ENCODE measurements at regions not wholly inside any gene's neighbourhood (a gene's known extent, or its start where the extent isn't known, plus 50 kb on each side); places are given as distances from the start of the nearest gene placed in this dataset.

DNA sequence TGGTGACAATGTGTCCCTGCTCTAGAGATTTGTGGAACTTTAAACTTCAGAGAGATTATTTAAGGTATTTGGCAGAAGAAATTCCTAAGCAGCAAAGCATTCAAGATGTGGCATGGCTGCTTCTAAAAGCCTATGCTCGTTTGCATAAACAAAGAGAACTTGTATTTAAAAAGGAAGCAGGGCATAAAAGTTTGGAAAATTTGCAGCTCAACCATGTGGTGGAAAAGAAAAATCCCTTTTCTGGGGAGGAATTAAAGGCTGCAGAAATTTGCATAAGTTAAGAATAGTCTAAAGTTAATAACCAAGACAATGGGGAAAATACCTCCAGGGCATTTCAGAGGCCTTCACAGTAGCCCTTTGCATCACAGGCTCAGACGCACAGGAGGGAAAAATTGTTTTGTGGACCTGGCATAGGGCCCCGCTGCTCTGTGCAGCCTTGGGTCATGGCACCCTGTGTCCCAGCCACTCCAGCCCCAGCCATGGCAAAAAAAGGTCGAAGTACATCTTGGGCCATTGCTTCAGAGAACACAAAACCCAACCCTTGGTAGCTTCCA, 1109.1 kb downstream of the OTOL1 start:
- Histone ChIP-seq H3K27me3 (ENCODE audit: low read depth) (no peaks in the 10 kb centered on the region), H3K27ac (no peak overlapping the region), H3K4me1 (no peaks in the 10 kb centered on the region), H3K36me3 (no peaks in the 10 kb centered on the region), H3K4me3 (no peak overlapping the region), H3K9me3 (no peaks in the 10 kb centered on the region)
- no peak for DNase-seq
- TF ChIP-seq, protein P1, sequence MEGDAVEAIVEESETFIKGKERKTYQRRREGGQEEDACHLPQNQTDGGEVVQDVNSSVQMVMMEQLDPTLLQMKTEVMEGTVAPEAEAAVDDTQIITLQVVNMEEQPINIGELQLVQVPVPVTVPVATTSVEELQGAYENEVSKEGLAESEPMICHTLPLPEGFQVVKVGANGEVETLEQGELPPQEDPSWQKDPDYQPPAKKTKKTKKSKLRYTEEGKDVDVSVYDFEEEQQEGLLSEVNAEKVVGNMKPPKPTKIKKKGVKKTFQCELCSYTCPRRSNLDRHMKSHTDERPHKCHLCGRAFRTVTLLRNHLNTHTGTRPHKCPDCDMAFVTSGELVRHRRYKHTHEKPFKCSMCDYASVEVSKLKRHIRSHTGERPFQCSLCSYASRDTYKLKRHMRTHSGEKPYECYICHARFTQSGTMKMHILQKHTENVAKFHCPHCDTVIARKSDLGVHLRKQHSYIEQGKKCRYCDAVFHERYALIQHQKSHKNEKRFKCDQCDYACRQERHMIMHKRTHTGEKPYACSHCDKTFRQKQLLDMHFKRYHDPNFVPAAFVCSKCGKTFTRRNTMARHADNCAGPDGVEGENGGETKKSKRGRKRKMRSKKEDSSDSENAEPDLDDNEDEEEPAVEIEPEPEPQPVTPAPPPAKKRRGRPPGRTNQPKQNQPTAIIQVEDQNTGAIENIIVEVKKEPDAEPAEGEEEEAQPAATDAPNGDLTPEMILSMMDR (IDR thresholded peaks at IDR 0.05): no peak
- no peak for ATAC-seq
- intact Hi-C loops (cut with DNase I): no loop called here

DNA sequence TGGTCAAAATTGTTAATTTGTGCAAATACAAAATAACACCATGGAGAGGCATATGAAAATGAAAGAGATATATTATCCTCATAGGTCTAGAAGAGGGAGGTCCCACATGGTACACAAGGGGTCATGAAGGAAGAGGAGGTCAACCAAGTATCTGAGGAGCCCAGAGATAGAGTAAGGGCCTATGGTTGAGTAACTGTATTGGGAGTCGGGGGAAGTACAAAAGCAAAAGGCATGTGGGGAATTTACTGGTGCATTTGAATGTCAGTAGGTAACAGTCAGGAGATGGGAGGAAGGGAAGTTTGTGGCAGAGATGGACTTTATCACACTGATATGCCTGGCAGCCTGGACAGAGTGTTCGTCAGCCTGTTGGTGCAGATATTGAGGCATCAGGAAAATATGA, 1113.7 kb downstream of the OTOL1 start:
- Histone ChIP-seq H3K9me3 (no peaks in the 10 kb centered on the region), H3K4me3 (no peak overlapping the region), H3K27me3 (ENCODE audit: low read depth) (no peaks in the 10 kb centered on the region), H3K4me1 (no peaks in the 10 kb centered on the region), H3K27ac (no peak overlapping the region), H3K36me3 (no peaks in the 10 kb centered on the region)
- DNase-seq (no peak), ATAC-seq (no peak)
- TF ChIP-seq, protein P1 (IDR thresholded peaks at IDR 0.05): no peak
- intact Hi-C loops (cut with DNase I): no loop called here

DNA sequence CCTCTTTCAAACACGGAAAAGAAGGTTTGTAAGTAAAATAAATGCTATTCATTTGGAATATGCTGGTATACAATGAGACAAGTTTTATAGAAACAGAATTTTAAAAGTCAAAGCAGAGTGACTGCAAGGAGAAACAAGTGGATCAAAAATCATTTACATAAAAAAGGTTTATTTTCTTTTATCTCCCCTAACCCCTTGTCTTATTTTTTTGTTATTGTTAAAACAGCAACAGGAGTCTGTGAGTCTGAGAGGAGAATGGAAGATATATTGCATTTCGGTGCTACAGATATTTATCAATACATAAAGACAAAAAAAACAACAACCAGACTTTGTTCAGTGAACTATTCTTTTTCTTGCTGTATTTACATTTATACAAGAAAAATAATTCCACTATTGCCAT, 1116.4 kb downstream of the OTOL1 start:
- DNase-seq: no peak
- Histone ChIP-seq H3K4me1 (no peaks in the 10 kb centered on the region), H3K4me3 (no peak overlapping the region), H3K9me3 (no peaks in the 10 kb centered on the region), H3K27ac (no peak overlapping the region), H3K27me3 (ENCODE audit: low read depth) (no peaks in the 10 kb centered on the region), H3K36me3 (no peaks in the 10 kb centered on the region)
- intact Hi-C loops (cut with DNase I): no loop called here
- TF ChIP-seq, protein P1 (IDR thresholded peaks at IDR 0.05): no peak
- ATAC-seq: no peak

DNA sequence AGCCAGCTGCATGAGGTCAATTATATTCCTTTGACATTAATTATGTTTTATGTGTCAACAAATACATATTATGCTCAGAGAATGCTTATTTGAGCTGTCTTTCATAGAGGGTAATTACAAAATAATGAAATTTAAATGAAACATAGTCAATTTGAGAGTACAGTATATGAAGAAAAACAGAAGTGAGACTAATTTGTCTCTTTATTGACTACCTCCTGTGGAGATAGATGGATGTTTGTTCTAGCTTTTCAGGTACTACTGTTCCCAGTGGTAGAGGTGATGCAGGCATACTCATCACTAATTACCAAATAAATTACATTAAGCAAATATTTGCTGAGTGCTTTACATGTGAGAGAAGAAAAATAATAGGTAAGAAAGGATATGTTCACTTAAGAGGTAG, 1129.6 kb downstream of the OTOL1 start:
- intact Hi-C loops (cut with DNase I): no loop called here
- no peaks in the 10 kb centered on the region for H3K36me3 ChIP-seq
- H3K27ac ChIP-seq: no peak overlapping the region
- H3K4me3 ChIP-seq: no peak overlapping the region
- ATAC-seq: no peak
- no peak for DNase-seq
- H3K27me3 ChIP-seq (ENCODE audit: low read depth): no peaks in the 10 kb centered on the region
- TF ChIP-seq, protein P1 (IDR thresholded peaks at IDR 0.05): no peak
- no peaks in the 10 kb centered on the region for H3K4me1 ChIP-seq
- peaks cover 6% of the 10 kb centered on the region for H3K9me3 ChIP-seq

DNA sequence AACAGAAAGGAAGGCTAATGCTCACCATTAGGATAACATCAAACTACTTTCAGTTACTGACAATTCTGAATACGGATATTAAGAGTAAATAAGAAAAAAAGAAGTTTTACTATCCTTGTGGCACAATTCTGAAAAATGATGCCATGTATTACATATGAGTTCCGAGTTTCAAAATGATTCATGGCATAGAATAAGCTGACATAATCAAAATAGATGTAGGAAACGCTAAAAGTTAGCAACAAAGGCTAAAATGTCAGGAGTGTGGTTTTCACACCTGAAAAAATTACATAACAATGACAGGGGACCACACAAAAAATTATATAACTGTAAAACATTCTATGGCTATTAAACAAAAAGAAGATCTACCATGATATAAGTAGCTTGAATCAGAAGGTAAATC, 1131.9 kb downstream of the OTOL1 start:
- ATAC-seq (no peak), DNase-seq (no peak)
- TF ChIP-seq, protein P1 (IDR thresholded peaks at IDR 0.05): no peak
- Histone ChIP-seq H3K27ac (no peak overlapping the region), H3K4me3 (no peak overlapping the region), H3K4me1 (no peaks in the 10 kb centered on the region), H3K36me3 (no peaks in the 10 kb centered on the region), H3K9me3 (no peaks in the 10 kb centered on the region), H3K27me3 (ENCODE audit: low read depth) (no peaks in the 10 kb centered on the region)
- intact Hi-C loops (cut with DNase I): no loop called here

DNA sequence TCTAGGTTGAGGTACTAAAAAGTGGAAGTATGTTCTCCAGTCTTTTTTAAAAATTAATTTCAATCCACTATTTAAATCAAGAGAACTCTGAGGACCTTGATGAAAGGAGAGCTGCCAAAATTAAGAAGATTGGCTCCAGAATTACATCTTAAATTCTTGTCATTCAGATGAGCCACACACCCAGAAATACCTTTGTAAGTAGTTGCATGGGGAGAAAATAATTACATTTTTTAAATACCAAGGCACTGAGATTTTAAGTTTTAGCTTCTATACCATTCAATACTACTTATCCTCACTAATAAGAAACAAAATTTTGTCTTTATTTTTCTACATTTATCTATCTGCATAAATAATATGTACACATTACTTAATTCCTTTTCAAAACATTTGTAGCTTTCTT, 1132.8 kb downstream of the OTOL1 start:
- Histone ChIP-seq H3K27ac (no peak overlapping the region), H3K27me3 (ENCODE audit: low read depth) (no peaks in the 10 kb centered on the region), H3K4me1 (no peaks in the 10 kb centered on the region), H3K36me3 (no peaks in the 10 kb centered on the region), H3K9me3 (no peaks in the 10 kb centered on the region), H3K4me3 (no peak overlapping the region)
- DNase-seq (no peak), ATAC-seq (no peak)
- TF ChIP-seq, protein P1 (IDR thresholded peaks at IDR 0.05): no peak
- intact Hi-C loops (cut with DNase I): no loop called here
